HG02870 (cell line): ENCODE measurements at regions not wholly inside any gene's neighbourhood (a gene's known extent, or its start where the extent isn't known, plus 50 kb on each side); places are given as distances from the start of the nearest gene placed in this dataset.
A peak's percentile ranks its signal among the peaks of the same experiment; 100 is the strongest.
"Not testable (repeated sequence)": the region's sequence is repeated elsewhere in the genome, so short reads cannot be mapped to it uniquely, and the experiment has no call there.

ENCODE experiments used
- ATAC-seq: cut with Tn5 transposase; IDR thresholded peaks from one replicate; pipeline ENCODE4 v1.9.1; 2021; ENCODE audit warnings: mild to moderate bottlenecking, moderate library complexity; ENCODE audit not compliant: unreplicated experiment

- no peak for ATAC-seq
Measured at GRCh38 chr2:195572895-195573683, 83.9 kb upstream of the SLC39A10 start.

DNA sequence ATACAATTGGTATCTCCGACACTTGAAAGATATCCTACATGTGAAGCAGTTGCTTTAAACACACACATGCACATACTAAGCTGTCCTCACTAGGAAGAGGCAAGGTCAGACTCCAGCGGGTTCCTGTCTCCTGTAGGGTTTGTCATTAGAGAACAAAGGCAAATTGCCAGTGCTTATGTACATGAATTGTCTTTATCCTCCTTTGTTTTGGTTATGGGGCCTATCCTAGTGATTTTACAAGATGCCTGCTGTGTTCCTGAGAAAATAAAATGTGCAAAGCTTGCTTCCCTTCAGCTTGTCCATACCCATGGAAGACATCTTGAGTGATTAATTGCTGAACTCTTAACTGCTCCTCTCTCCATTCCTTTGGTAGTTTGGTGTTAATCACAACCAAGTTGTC is 86.7 kb upstream of the SLC39A10 start:
- ATAC-seq, result no peak

DNA sequence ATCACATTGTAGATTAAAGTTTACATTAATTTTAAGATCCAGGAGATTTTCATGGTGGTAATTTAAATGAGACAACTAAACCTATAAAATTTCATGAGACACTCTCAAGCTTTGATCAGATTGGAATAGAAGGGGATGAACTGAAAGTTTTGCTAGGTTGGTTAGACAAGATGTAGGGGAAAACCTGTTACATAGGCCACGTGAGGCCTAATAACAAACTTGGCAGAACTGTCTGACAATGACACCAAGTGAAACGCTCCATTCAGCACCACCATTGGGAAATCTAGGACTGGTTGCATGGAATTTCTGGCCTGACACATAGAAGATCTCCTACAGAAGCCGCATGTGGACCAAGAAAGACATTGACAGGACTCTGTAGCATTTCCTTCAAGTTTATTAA is 87.8 kb upstream of the SLC39A10 start:
- ATAC-seq, result no peak

- not testable (repeated sequence) for ATAC-seq
Measured at GRCh38 chr2:195564625-195565135, 92.3 kb upstream of the SLC39A10 start.

GRCh38 chr2:195563857-195564512 is 93.0 kb upstream of the SLC39A10 start:
- no peak for ATAC-seq

GRCh38 chr2:195562570-195563566 is 94.2 kb upstream of the SLC39A10 start:
- no peak for ATAC-seq

- peak; percentile 36 for ATAC-seq
Measured at GRCh38 chr2:195561116-195561921, 95.7 kb upstream of the SLC39A10 start.

- no peak for ATAC-seq
Measured at GRCh38 chr2:195560209-195560895, 96.7 kb upstream of the SLC39A10 start.

GRCh38 chr2:195559431-195559914 is 97.6 kb upstream of the SLC39A10 start:
- peak; percentile 87 for ATAC-seq

DNA sequence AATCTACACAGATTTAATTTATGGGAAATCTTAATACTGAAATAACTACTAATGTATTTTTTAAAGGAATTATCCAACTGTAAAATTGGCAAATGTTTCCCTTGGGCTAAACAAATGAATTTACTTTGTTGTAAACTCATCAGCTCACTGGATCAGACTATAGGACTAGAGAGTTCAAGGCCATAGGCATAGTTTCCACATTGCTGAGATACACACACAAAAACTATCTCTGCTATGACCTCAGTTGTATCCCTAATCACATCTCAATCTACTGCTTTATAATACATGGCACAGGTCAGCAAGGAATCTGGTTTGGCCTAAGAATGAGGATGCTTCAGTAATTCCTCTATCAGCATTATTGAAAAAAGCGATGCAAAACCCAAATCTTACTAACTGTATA is 101.1 kb upstream of the SLC39A10 start:
- no peak for ATAC-seq

DNA sequence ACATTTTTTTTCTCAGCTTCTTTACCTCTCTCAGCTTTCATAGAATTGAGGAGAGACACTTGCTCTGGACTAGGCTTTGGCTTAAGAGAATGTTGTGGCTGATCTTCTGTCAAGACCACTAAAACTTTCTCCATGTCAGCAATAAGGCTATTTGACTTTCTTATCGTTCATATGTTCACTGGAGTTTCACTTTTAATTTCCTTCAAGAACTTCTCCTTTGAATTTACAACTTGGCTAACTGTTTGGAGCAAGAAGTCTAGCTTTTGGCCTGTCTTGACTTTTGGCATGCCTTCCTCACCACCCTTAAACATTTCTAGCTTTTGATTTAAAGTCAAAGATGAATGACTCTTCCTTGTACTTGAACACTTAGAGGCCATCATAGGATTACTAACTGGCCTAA is 104.4 kb upstream of the SLC39A10 start:
- no peak for ATAC-seq

DNA sequence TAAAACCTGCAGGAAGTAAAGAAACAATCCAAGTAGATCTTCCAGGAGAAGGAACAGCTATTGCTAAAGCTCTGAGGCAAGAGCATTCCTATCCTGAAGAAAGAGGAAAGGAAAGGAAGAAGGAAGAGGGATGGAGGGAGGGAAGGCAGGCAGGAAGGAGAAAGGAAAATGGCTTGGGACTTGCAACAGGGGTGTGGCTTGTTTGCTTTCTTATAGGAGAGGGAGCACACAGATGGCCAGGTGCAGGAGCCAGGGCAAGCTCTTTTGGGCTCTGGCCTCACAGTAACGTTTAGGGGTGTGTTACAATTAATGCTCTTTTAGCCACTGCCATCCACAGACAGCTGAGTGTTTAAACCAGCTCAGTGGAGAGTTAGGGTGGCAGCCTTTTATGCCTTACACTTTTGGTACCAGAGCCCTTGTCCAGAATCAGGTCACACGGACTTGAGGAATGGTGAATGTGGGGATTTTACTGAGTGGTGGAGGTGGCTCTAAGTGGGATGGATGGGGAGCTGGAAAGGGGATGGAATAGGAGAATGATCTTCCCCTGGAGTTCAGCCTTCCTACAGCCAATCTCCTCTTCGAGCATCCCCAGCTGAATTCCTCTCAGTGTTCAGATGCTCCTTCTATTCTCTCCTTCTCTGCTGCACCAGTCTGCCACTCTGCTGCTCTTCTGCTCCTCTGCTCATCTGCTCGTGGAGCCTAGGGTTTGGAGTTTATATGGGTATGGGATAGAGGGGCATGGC is 108.7 kb upstream of the SLC39A10 start:
- no peak for ATAC-seq

DNA sequence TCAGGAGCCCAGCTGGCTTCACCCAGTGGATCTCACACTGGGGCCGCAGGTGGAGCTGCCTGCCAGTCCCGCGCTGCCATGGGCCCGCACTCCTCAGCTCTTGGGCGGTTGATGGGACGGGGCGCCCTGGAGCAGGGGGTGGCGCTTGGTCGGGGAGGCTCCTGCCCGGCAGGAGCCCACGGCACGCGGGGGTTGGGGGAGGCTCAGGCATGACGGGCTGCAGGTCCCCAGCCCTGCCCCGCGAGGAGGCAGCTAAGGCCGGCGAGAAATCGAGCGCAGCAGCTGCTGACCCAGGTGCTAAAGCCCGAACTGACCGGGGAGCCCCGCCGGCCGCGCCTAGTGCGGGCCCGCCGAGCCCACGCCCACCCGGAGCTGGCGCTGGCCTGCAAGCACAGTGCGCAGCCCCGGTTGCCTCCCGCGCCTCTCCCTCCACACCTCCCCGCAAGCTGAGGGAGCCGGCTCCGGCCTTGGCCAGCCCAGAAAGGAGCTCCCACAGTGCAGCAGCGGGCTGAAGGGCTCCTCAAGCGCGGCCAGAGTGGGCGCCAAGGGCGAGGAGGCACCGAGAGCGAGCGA is 109.7 kb upstream of the SLC39A10 start:
- ATAC-seq, result not testable (repeated sequence)

- no peak for ATAC-seq
Measured at GRCh38 chr2:195545811-195546210, 111.2 kb upstream of the SLC39A10 start.

DNA sequence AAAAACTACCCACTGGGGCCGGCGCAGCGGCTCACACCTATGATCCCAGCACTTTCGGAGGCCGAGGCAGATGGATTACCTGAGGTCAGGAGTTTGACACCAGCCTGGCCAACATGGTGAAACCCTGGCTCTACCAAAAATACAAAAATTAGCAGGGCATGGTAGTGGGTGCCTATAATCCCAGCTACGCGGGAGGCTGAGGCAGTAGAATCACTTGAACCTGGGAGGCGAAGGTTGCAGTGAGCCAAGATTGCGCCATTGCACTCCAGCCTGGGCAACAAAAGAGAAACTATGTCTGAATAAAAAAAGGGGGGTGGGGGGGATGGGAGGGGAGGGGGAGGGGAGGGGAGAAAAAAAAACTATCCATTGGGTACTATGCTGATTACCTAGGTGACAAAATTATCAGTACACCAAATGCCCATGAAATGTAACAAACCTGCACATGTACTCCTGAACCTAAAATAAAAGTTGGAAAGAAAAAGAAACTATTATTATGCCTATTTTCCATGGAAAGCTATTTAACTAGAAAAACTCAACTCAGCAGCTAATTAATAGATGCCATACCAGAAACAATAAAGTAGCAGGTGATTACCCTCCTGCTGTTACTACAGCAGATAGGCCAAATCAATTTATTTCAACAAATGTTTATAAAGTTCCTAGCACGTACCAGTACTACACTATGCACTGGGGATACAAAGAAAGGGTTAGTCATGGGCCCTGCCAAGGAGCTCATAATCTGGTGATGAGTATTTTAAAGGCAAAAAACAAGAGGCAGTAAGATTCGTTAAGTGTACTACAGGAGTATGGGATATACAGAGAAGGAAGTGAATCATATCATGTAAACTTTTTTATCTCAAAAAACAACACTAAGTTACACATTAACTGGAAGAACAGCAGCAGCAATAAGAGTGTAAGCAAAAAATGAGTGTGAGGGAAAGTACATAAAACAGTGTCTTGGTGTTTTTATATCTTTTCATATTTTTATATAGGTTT is 112.8 kb upstream of the SLC39A10 start:
- ATAC-seq, result peak; percentile 92

GRCh38 chr2:195543063-195543462 is 114.0 kb upstream of the SLC39A10 start:
- ATAC-seq, result no peak

GRCh38 chr2:195542067-195542466 is 115.0 kb upstream of the SLC39A10 start:
- ATAC-seq, result no peak
